ENCODE measurements at regions not wholly inside any gene's neighbourhood (a gene's known extent, or its start where the extent isn't known, plus 50 kb on each side); places are given as distances from the start of the nearest gene placed in this dataset.

GRCh38 chr10:121099592-121099991 lies 248.4 kb downstream of the WDR11 start:
- TF ChIP-seq CTCF (IDR thresholded peaks at IDR 0.05) (no peak), POLR2A (IDR thresholded peaks at IDR 0.05) (peak in 1 of 2 donors; percentile 9)
